Endothelial cell (in vitro differentiated cells): ENCODE measurements at regions not wholly inside any gene's neighbourhood (a gene's known extent, or its start where the extent isn't known, plus 50 kb on each side); places are given as distances from the start of the nearest gene placed in this dataset.

Experiments
- DNase-seq: peaks from one replicate; pipeline ENCODE4 v3.0.0; 2021; ENCODE audit warnings: low spot score
- H3K27ac Mint-ChIP-seq: one replicate; pipeline ENCODE4 v1.8.0; 2021; ENCODE audit warnings: mixed read lengths, inconsistent platforms; ENCODE audit not compliant: unreplicated experiment
- H3K27me3 Mint-ChIP-seq: one replicate; pipeline ENCODE4 v1.8.0; 2021; ENCODE audit warnings: mild to moderate bottlenecking, moderate library complexity, mixed read lengths, inconsistent platforms; ENCODE audit not compliant: unreplicated experiment
- H3K36me3 Mint-ChIP-seq: one replicate; pipeline ENCODE4 v1.8.0; 2021; ENCODE audit warnings: mild to moderate bottlenecking, low read depth, mixed read lengths, inconsistent platforms; ENCODE audit not compliant: unreplicated experiment
- H3K4me1 Mint-ChIP-seq: one replicate; pipeline ENCODE4 v1.8.0; 2021; ENCODE audit warnings: mild to moderate bottlenecking, mixed read lengths, inconsistent platforms; ENCODE audit not compliant: unreplicated experiment
- H3K4me3 Mint-ChIP-seq: one replicate; pipeline ENCODE4 v1.8.0; 2021; ENCODE audit warnings: mild to moderate bottlenecking, mixed read lengths, inconsistent platforms; ENCODE audit not compliant: unreplicated experiment
- H3K9me3 Mint-ChIP-seq: one replicate; pipeline ENCODE4 v1.8.0; 2021; ENCODE audit warnings: mixed read lengths, inconsistent platforms; ENCODE audit not compliant: unreplicated experiment
- CTCF ChIP-seq: fragments of 200-600 bp; sonication (generic); IDR thresholded peaks from one replicate; pipeline ENCODE4 v1.5.0; 2021; ENCODE audit warnings: antibody characterized with exemption; ENCODE audit not compliant: unreplicated experiment

- no peak for TF ChIP-seq CTCF
- no peaks in the 10 kb centered on the region for H3K27me3 Mint-ChIP-seq
- no peaks in the 10 kb centered on the region for H3K36me3 Mint-ChIP-seq
- no peak overlapping the region for H3K4me3 Mint-ChIP-seq
- H3K9me3 Mint-ChIP-seq: no peaks in the 10 kb centered on the region
- H3K4me1 Mint-ChIP-seq: no peaks in the 10 kb centered on the region
- H3K27ac Mint-ChIP-seq: no peak overlapping the region
- DNase-seq: no peak
These were observed 67.1 kb upstream of the HTR2A start for GRCh38 chr13:46963904-46964303.

GRCh38 chr13:46962281-46962941 lies 65.6 kb upstream of the HTR2A start:
- no peak overlapping the region for H3K27ac Mint-ChIP-seq
- no peaks in the 10 kb centered on the region for H3K4me1 Mint-ChIP-seq
- DNase-seq: no peak
- no peaks in the 10 kb centered on the region for H3K9me3 Mint-ChIP-seq
- TF ChIP-seq CTCF: no peak
- no peak overlapping the region for H3K4me3 Mint-ChIP-seq
- H3K36me3 Mint-ChIP-seq: no peaks in the 10 kb centered on the region
- no peaks in the 10 kb centered on the region for H3K27me3 Mint-ChIP-seq

GRCh38 chr13:46961719-46962118 lies 64.9 kb upstream of the HTR2A start:
- DNase-seq: no peak
- no peaks in the 10 kb centered on the region for H3K9me3 Mint-ChIP-seq
- H3K4me3 Mint-ChIP-seq: no peak overlapping the region
- H3K4me1 Mint-ChIP-seq: no peaks in the 10 kb centered on the region
- H3K27ac Mint-ChIP-seq: no peak overlapping the region
- no peak for TF ChIP-seq CTCF
- H3K36me3 Mint-ChIP-seq: no peaks in the 10 kb centered on the region
- no peaks in the 10 kb centered on the region for H3K27me3 Mint-ChIP-seq

- Mint-ChIP-seq H3K27ac (no peak overlapping the region), H3K27me3 (no peaks in the 10 kb centered on the region), H3K9me3 (no peaks in the 10 kb centered on the region), H3K36me3 (no peaks in the 10 kb centered on the region), H3K4me3 (no peak overlapping the region), H3K4me1 (no peaks in the 10 kb centered on the region)
- DNase-seq: no peak
- TF ChIP-seq CTCF: no peak
These were observed 57.1 kb upstream of the HTR2A start for GRCh38 chr13:46953941-46954340.

DNA sequence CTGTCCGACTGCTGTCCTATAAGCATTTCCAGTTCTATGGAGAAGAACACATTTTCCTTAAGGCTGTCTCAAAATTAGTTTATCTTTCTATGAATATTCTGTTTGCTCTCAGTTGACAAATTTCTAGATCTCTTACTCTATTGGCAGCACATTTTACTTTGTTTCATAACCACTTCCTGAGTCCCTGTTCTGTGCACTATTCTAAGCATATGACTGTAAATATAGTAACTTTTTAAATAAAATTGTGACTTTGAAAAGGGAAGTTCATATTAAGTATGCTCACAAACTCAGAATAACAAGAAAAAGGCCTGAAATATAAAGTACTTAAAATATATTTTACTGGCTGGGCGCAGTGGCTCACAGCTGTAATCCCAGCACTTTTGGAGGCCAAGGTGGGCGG lies 56.5 kb upstream of the HTR2A start:
- no peak for DNase-seq
- Mint-ChIP-seq H3K27me3 (no peaks in the 10 kb centered on the region), H3K4me1 (no peaks in the 10 kb centered on the region), H3K27ac (no peak overlapping the region), H3K9me3 (no peaks in the 10 kb centered on the region), H3K36me3 (no peaks in the 10 kb centered on the region), H3K4me3 (no peak overlapping the region)
- no peak for TF ChIP-seq CTCF
